Trophoblast cell (in vitro differentiated cells and primary cell): ENCODE measurements at regions not wholly inside any gene's neighbourhood (a gene's known extent, or its start where the extent isn't known, plus 50 kb on each side); places are given as distances from the start of the nearest gene placed in this dataset.

Experiments used
- DNase-seq, 2 donors: peaks; one replicate each; pipeline ENCODE4 v3.0.0-alpha.2; 2016
- H2AFZ ChIP-seq: 2 replicates; pipeline ENCODE4 v1.6.1; 2013; ENCODE audit warnings: low read length, moderate library complexity, mild to moderate bottlenecking; ENCODE audit not compliant: insufficient read depth, poor library complexity
- H2AK5ac ChIP-seq: 2 replicates; pipeline ENCODE4 v1.6.1; 2013; ENCODE audit warnings: mild to moderate bottlenecking, low read length
- H2BK120ac ChIP-seq: 2 replicates; pipeline ENCODE4 v1.6.1; 2013; ENCODE audit warnings: low read length, mild to moderate bottlenecking, moderate library complexity; ENCODE audit not compliant: insufficient read depth, poor library complexity
- H2BK12ac ChIP-seq: 2 replicates; pipeline ENCODE4 v1.6.1; 2013; ENCODE audit warnings: mild to moderate bottlenecking, low read length, moderate library complexity
- H2BK5ac ChIP-seq: 2 replicates; pipeline ENCODE4 v1.6.1; 2013; ENCODE audit warnings: low read length, low read depth, moderate library complexity, mild to moderate bottlenecking; ENCODE audit not compliant: poor library complexity
- H3K14ac ChIP-seq: 2 replicates; pipeline ENCODE4 v1.6.1; 2013; ENCODE audit warnings: mild to moderate bottlenecking, low read length
- H3K18ac ChIP-seq: 2 replicates; pipeline ENCODE4 v1.6.1; 2013; ENCODE audit warnings: mild to moderate bottlenecking, low read length
- H3K23ac ChIP-seq: 2 replicates; pipeline ENCODE4 v1.6.1; 2013; ENCODE audit warnings: low read length
- H3K27ac ChIP-seq: 2 replicates; pipeline ENCODE4 v1.5.1; 2013; ENCODE audit warnings: low read depth, mild to moderate bottlenecking, inconsistent platforms, low read length, moderate library complexity
- H3K27me3 ChIP-seq: 2 replicates; pipeline ENCODE4 v1.6.1; 2013; ENCODE audit warnings: inconsistent platforms, mild to moderate bottlenecking, low read length, moderate library complexity; ENCODE audit not compliant: insufficient read depth
- H3K36me3 ChIP-seq, 2 experiments: 1 replicate in 1 of 2; 2 replicates in 1 of 2; pipeline ENCODE4 v1.6.1; 2013; ENCODE audit warnings: low read length in 2 of 2, mild to moderate bottlenecking in 2 of 2, moderate library complexity in 1 of 2; ENCODE audit not compliant: insufficient read depth in 2 of 2, control insufficient read depth in 1 of 2
- H3K4ac ChIP-seq: 2 replicates; pipeline ENCODE4 v1.6.1; 2013; ENCODE audit warnings: low read depth, mild to moderate bottlenecking, low read length, moderate library complexity
- H3K4me1 ChIP-seq, 2 experiments: 1 replicate in 1 of 2; 2 replicates in 1 of 2; pipeline ENCODE4 v1.6.1; 2013; ENCODE audit warnings: low read length in 2 of 2, mild to moderate bottlenecking in 2 of 2, moderate library complexity in 1 of 2; ENCODE audit not compliant: insufficient read depth in 2 of 2, control insufficient read depth in 1 of 2
- H3K4me2 ChIP-seq: 2 replicates; pipeline ENCODE4 v1.6.1; 2013; ENCODE audit warnings: inconsistent platforms, mild to moderate bottlenecking, low read length, moderate library complexity
- H3K4me3 ChIP-seq: 2 replicates; pipeline ENCODE4 v1.5.1; 2013; ENCODE audit warnings: mild to moderate bottlenecking, low read depth, low read length, inconsistent platforms
- H3K79me1 ChIP-seq: one replicate; pipeline ENCODE4 v1.6.1; 2013; ENCODE audit warnings: low read length
- H3K79me2 ChIP-seq: 2 replicates; pipeline ENCODE4 v1.6.1; 2013; ENCODE audit warnings: low read length, mild to moderate bottlenecking; ENCODE audit not compliant: control insufficient read depth, insufficient read depth, poor library complexity
- H3K9ac ChIP-seq: 2 replicates; pipeline ENCODE4 v1.6.1; 2013; ENCODE audit warnings: mild to moderate bottlenecking, low read length
- H3K9me3 ChIP-seq: 2 replicates; pipeline ENCODE4 v1.6.1; 2013; ENCODE audit warnings: low read depth, mild to moderate bottlenecking, control low read depth, inconsistent platforms, low read length; ENCODE audit not compliant: insufficient read depth
- H4K12ac ChIP-seq: 2 replicates; pipeline ENCODE4 v1.6.1; 2013; ENCODE audit warnings: low read depth, mild to moderate bottlenecking, low read length, moderate library complexity
- H4K8ac ChIP-seq: 2 replicates; pipeline ENCODE4 v1.6.1; 2013; ENCODE audit warnings: low read depth, mild to moderate bottlenecking, low read length, moderate library complexity
- H4K91ac ChIP-seq: one replicate; pipeline ENCODE4 v1.6.1; 2013; ENCODE audit warnings: low read depth, mild to moderate bottlenecking, low read length, moderate library complexity
- WGBS: extraction: QIAGEN DNeasy Blood & Tissue Kit; methylation state at CpG from one replicate; pipeline ENCODE4 v1.1.7; 2013; ENCODE audit warnings: missing lambda C conversion rate; ENCODE audit not compliant: insufficient read length, insufficient coverage; ENCODE audit errors: extremely low coverage; 5-methylcytosine and 5-hydroxymethylcytosine counted together

- Histone ChIP-seq H4K91ac (no peak overlapping the region), H3K4ac (no peak overlapping the region), H2BK120ac (no peak overlapping the region), H3K9ac (no peak overlapping the region), H3K36me3 (no peaks in the 10 kb centered on the region), H3K4me2 (no peak overlapping the region), H3K79me1 (no peaks in the 10 kb centered on the region), H4K8ac (no peak overlapping the region), H3K27ac (no peak overlapping the region), H4K12ac (no peak overlapping the region), H3K14ac (no peak overlapping the region), H3K4me3 (no peak overlapping the region), H2BK5ac (no peak overlapping the region), H3K18ac (no peak overlapping the region), H3K79me2 (no peaks in the 10 kb centered on the region), H3K9me3 (peaks cover 2% of the 10 kb centered on the region), H3K27me3 (no peaks in the 10 kb centered on the region), H2AK5ac (no peak overlapping the region), H2BK12ac (no peak overlapping the region), H2AFZ (no peak overlapping the region), H3K4me1 (no peaks in the 10 kb centered on the region), H3K23ac (no peak overlapping the region)
- no CpG with 5 or more reads among the region's 2 CpGs for WGBS
- DNase-seq: no peak
Measured at GRCh38 chr12:38445040-38445439, 128.5 kb downstream of the ALG10B start.

GRCh38 chr12:38448991-38449390 lies 132.4 kb downstream of the ALG10B start:
- H2BK5ac ChIP-seq: no peak overlapping the region
- no peak for DNase-seq
- no peaks in the 10 kb centered on the region for H3K79me1 ChIP-seq
- H3K9ac ChIP-seq: no peak overlapping the region
- no peak overlapping the region for H3K4me3 ChIP-seq
- H3K4me2 ChIP-seq: no peak overlapping the region
- no peak overlapping the region for H3K23ac ChIP-seq
- H3K14ac ChIP-seq: no peak overlapping the region
- H3K36me3 ChIP-seq: no peaks in the 10 kb centered on the region
- no peaks in the 10 kb centered on the region for H3K79me2 ChIP-seq
- no peak overlapping the region for H4K91ac ChIP-seq
- H2BK120ac ChIP-seq: no peak overlapping the region
- H3K4ac ChIP-seq: no peak overlapping the region
- H2AFZ ChIP-seq: no peak overlapping the region
- H3K9me3 ChIP-seq: no peaks in the 10 kb centered on the region
- no peak overlapping the region for H2BK12ac ChIP-seq
- H3K4me1 ChIP-seq: no peaks in the 10 kb centered on the region
- H4K8ac ChIP-seq: no peak overlapping the region
- no peaks in the 10 kb centered on the region for H3K27me3 ChIP-seq
- H3K18ac ChIP-seq: no peak overlapping the region
- no CpG with 5 or more reads among the region's 2 CpGs for WGBS
- H4K12ac ChIP-seq: no peak overlapping the region
- H3K27ac ChIP-seq: no peak overlapping the region
- H2AK5ac ChIP-seq: no peak overlapping the region

GRCh38 chr12:38456537-38457120 lies 140.1 kb downstream of the ALG10B start:
- Histone ChIP-seq H2BK120ac (no peak overlapping the region), H3K36me3 (no peaks in the 10 kb centered on the region), H3K4ac (no peak overlapping the region), H3K14ac (no peak overlapping the region), H4K8ac (no peak overlapping the region), H4K91ac (no peak overlapping the region), H3K27ac (no peak overlapping the region), H2BK5ac (no peak overlapping the region), H2BK12ac (no peak overlapping the region), H3K4me3 (no peak overlapping the region), H3K4me1 (no peaks in the 10 kb centered on the region), H3K79me1 (no peaks in the 10 kb centered on the region), H3K79me2 (no peaks in the 10 kb centered on the region), H2AK5ac (no peak overlapping the region), H3K27me3 (no peaks in the 10 kb centered on the region), H3K4me2 (no peak overlapping the region), H3K23ac (no peak overlapping the region), H2AFZ (no peak overlapping the region), H3K9me3 (no peaks in the 10 kb centered on the region), H3K9ac (no peak overlapping the region), H3K18ac (no peak overlapping the region), H4K12ac (no peak overlapping the region)
- DNase-seq: peak; percentile 24 to 69
- no CpG with 5 or more reads among the region's 2 CpGs for WGBS

- no peak overlapping the region for H3K14ac ChIP-seq
- no peaks in the 10 kb centered on the region for H3K36me3 ChIP-seq
- no peak overlapping the region for H2AFZ ChIP-seq
- no peak overlapping the region for H4K8ac ChIP-seq
- no peak overlapping the region for H4K91ac ChIP-seq
- H3K4me2 ChIP-seq: no peak overlapping the region
- H3K9ac ChIP-seq: no peak overlapping the region
- no peaks in the 10 kb centered on the region for H3K79me1 ChIP-seq
- no peak overlapping the region for H3K27ac ChIP-seq
- DNase-seq: no peak
- no peak overlapping the region for H2BK120ac ChIP-seq
- no peak overlapping the region for H2AK5ac ChIP-seq
- H3K9me3 ChIP-seq: no peaks in the 10 kb centered on the region
- no peaks in the 10 kb centered on the region for H3K79me2 ChIP-seq
- H4K12ac ChIP-seq: no peak overlapping the region
- no peak overlapping the region for H3K18ac ChIP-seq
- H3K27me3 ChIP-seq: no peaks in the 10 kb centered on the region
- no peak overlapping the region for H2BK12ac ChIP-seq
- no peak overlapping the region for H3K4me3 ChIP-seq
- no peak overlapping the region for H2BK5ac ChIP-seq
- H3K4ac ChIP-seq: no peak overlapping the region
- no CpG with 5 or more reads among the region's 5 CpGs for WGBS
- no peak overlapping the region for H3K23ac ChIP-seq
- no peaks in the 10 kb centered on the region for H3K4me1 ChIP-seq
Measured at GRCh38 chr12:38465020-38465419, 148.4 kb downstream of the ALG10B start.
